G401 (cell line): ENCODE measurements at regions not wholly inside any gene's neighbourhood (a gene's known extent, or its start where the extent isn't known, plus 50 kb on each side); places are given as distances from the start of the nearest gene placed in this dataset.
"Not testable (repeated sequence)": the region's sequence is repeated elsewhere in the genome, so short reads cannot be mapped to it uniquely, and the experiment has no call there.

Experiments used
- DNase-seq: peaks from one replicate; pipeline ENCODE4 v3.0.0-alpha.2; 2015; ENCODE audit warnings: low spot score
- in situ Hi-C: cut with HindIII; loops from 2 replicates; pipeline ENCODE4 v1.10.0; 2016; ENCODE audit warnings: low sequenced_read_pairs, mixed read lengths

DNA sequence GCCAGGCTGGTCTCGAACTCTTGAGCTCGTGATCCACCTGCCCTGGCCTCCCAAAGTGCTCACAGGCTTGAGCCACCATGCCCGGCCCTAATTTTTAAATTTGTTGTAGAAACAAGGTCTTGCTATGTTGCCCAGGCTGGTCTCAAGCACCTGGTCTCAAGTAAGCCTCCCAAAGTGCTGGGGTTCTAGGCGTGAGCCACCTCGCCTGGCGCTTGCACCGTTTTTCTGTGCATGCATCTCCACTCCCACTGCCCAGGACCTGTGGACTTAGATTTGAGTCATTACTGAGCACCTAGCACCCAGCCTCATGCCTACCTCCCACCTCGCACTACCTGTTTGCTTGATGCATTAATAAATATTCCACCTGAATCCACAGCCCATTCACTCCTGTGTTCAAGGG is 1359.1 kb downstream of the CDH12 start:
- DNase-seq, in situ Hi-C loops: not testable (repeated sequence)

DNA sequence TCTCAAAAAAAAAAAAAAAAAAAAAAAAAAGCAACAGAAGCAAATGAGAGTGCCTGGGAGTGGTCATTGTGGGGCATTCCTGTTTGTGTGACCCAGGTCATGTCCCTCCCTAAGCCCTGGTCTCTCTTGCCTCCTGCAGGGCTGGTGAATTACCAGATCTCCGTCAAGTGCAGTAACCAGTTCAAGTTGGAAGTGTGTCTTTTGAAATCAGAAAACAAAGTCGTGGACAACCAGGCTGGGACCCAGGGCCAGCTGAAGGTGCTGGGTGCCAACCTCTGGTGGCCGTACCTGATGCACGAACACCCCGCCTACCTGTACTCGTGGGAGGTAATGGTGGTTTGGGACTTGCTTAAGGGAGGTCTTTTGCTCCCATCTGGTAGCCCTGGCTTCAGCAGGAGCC is 1362.0 kb downstream of the CDH12 start:
- in situ Hi-C loops, DNase-seq: not testable (repeated sequence)

DNA sequence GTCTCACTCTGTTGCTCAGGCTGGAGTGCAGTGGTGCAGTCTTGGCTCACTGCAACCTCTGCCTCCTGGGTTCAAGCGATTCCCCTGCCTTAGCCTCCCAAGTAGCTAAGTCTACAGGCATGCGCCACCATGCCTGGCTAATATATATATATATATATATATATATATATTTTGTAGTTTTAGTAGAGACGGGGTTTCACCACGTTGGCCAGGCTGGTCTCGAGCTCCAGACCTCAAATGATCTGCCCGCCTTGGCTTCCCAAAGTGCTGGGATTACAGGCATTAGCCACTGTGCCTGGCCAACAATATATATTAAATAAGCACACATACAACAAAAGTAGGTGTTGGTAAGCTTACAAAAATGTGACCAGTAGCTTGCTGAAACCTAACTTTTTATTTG is 1364.3 kb downstream of the CDH12 start:
- DNase-seq, in situ Hi-C loops: not testable (repeated sequence)

DNA sequence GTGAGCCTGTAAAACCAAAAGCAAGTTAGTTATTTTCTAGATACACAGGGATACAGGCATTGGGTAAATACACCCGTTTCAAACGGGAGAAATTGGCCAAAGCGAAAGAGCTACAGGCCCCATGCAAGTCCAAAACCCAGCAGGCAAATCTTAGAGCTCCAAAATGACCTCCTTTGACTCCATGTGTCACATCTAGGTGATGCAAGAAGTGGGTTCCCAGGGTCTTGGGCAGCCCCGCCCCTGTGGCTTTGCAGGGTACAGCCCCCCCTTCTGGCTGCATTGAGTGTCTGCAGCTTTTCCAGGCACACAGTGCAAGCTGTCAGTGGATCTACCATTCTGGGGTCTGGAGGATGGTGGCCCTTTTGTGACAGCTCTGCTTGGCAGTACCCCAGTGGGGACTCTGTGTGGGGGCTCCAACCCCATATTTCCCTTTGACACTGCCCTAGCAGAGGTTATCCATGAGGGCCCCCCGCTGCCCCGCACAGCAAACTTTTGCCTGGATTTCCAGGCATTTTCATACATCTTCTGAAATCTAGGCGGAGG is 1367.6 kb downstream of the CDH12 start:
- peak; percentile 16 for DNase-seq
- in situ Hi-C loops: not testable (repeated sequence)

DNA sequence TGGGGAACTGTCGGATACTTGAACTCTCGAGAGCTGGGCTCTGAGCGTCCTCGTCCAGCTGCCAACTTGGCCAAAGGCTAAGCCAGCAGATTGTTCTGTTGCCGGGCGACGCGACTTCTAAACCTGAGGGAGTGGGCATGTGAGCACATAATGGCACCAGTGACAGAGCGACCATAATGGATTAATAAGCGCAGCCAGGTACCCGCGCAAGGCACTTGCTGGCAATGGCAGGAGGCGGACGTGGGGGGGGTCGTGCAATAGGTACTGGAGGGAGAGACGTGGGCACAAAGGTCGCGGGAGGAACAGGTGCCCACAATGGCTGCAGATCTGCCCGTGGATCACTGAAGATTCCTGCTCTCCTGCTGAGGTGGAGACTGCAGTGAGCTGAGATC is 1368.7 kb downstream of the CDH12 start:
- in situ Hi-C loops, DNase-seq: not testable (repeated sequence)

DNA sequence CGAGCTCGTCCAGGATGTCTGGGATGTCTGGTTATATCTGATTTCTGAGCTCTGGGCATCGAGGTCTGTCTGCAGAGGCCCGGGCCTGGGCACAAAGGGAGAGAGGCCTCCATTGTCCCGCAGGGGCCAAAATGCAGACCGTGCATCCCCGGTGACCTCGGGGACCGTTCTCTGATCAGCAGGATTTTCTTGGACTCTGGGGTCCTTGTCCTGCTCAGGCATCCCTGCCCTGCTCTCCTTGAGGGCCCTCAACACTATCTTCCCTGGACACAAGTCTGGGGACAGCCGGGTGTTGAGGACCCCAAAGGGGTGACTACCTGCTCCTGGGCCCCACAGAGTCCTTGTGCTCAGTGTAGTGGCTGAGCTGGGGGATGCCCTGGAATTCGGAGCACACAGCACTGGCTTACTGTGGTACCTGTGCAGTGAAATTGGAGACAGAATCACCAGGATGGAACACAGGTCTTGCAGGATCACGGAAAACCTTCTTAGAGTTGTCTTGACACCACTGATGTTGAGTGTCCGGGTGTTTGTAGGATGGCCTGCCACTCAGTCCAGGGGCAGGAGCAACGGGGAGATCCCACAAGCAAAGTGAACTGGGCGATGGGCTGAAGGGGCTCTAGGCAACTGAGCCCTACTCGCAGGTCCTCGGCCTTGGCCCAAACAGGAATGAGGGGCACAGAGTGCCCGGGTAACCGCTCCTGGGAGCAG is 1369.2 kb downstream of the CDH12 start:
- in situ Hi-C loops, DNase-seq: not testable (repeated sequence)

DNA sequence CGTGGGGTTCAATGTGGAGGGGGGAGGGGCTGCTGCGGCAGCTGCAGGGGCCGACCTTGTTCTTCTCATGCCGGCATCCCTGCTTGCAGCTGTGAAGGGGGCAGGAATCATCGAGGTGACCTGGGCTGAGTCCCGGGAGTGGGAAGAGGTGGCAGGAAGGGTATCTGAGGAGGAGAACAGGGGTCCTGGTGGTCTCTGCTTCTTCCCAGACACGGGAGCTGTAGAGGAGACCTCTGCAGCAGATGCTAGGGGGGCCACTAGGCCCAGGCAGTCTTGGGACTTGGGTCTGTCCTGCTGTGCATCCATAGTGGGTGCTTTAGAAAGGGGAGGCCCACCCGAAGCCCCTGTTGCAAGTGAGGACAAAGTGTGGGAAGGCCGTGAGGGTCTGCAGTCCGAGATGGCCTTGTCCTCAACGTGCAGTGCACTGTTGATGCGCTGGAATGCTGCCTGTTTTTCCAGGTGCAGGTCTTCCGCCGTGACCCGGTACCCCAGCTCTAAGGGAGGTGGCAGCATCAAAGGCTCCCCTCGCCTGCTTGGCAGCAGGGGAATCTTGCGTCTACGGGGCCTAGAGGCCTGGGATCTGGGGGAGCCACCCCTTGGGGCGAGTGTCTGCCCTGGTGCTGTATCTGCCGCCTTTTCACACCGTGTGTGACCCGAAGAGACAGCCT is 1370.0 kb downstream of the CDH12 start:
- DNase-seq, in situ Hi-C loops: not testable (repeated sequence)

DNA sequence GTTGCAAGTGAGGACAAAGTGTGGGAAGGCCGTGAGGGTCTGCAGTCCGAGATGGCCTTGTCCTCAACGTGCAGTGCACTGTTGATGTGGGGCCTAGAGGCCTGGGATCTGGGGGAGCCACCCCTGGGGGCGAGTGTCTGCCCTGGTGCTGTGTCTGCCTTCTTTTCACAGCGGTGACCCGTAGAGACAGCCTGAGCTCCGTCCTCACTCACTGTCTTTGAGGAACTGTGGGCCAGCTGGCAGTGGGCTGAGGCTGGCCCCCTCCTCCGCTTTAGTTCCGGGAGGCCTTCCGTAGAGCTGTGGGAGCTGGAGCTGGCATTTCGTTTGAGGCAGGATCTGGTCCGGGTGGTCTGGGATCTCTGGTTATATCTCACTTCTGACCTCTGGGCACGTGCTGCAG is 1370.6 kb downstream of the CDH12 start:
- in situ Hi-C loops, DNase-seq: not testable (repeated sequence)

DNA sequence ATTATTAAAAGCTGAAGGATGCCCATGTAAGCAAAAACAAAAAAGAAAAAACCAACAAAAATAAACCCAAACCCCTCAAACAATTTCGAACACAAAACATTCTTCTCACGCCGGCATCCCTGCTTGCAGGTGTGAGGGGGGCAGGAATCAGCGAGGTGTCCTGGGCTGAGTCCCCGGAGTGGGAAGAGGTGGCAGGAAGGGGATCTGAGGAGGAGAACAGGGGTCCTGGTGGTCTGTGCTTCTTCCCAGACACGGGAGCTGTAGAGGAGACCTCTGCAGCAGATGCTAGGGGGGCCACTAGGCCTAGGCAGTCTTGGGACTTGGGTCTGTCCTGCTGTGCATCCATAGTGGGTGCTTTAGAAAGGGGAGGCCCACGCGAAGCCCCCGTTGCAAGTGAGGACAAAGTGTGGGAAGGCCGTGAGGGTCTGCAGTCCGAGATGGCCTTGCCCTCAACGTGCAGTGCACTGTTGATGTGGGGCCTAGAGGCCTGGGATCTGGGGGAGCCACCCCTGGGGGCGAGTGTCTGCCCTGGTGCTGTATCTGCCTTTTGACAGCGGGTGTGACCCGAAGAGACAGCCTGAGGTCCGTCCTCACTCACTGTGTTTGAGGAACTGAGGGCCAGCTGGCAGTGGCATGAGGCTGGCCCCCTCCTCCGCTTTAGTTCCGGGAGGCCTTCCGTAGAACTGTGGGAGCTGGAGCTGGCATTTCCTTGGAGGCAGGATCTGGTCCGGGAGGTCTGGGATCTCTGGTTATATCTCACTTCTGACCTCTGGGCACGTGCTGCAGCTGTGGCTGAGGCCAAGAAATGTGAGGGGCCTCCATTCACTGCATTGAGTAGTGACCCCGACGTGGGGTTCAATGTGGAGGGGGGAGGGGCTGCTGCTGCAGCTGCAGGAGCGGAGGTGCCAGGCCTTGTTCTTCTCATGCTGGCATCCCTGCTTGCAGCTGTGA is 1371.5 kb downstream of the CDH12 start:
- DNase-seq, in situ Hi-C loops: not testable (repeated sequence)

DNA sequence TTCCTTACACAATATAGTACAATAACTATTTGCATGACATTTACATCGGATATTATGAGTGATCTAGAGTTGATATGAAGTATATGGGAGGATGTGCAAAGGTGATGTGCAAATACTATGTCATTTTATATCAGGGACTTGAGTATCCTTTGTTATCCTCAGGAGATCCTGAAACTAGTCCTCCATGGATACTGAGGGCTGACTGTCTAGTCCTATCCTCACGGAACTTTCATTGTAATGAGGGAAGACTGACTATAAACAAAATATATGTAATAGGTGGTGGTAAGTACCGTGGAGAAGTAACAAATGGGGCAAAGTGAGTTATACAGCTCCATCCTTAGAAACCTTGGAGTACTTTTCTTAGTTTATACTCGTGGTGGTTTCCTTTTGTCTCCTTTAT is 1373.1 kb downstream of the CDH12 start:
- in situ Hi-C loops, DNase-seq: not testable (repeated sequence)

DNA sequence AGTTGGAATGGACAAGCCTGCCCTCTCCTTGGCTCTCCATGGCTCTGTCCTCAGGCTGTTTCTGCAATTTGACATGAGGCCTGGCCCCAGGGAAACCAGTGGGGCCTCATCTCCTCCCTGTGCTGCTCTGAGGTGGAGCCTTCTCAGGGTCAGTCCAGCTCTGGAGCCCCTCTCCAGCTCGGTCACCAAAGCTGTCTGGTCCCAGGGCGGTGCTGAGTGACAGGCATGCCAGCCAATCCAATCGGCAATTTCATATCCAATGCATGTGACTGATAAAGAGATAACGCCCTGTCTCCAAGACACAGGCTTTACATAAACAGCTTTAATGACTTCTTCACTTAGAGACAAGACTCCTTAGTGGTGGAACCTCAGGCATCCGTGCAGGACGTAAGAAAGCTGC is 1379.2 kb downstream of the CDH12 start:
- DNase-seq, in situ Hi-C loops: not testable (repeated sequence)

DNA sequence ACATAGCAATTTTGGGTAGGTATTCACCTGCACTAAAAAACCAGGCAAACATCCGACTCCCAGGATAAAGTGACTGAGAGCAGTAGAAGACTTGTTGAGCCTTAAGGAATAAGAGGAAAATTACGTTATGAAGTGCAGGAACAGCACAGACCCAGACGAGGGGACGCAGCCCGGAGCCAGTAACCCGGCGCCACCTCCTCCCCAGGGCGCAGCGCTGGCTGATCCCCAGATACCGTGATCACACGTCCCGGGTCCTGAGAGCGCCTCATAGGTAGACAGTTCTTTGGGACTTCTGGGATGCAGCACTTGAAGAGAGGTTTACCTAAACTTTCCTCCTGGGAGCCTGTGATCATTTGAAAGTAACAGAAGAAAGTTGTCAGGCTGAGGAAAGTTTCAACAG is 1379.7 kb downstream of the CDH12 start:
- DNase-seq, in situ Hi-C loops: not testable (repeated sequence)

DNA sequence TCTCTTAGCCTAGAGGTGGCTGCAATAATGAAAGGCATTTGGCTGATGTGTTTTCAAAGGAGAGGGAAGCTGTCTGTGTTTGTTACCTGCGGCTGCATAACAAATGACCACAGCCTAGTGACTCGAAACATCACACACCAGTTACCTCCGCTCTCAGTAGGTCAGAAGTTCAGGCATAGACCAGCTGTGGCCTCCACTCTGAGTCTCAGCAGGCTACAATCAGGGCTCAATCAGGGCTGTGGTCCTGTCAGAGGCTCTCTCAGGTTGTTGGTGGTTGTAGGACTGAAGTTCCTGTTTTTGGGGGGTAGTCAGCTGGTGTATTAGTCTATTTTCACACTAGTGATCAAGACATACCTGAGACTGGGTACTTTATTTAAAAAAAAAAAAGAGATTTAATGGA is 1381.5 kb downstream of the CDH12 start:
- DNase-seq, in situ Hi-C loops: not testable (repeated sequence)

DNA sequence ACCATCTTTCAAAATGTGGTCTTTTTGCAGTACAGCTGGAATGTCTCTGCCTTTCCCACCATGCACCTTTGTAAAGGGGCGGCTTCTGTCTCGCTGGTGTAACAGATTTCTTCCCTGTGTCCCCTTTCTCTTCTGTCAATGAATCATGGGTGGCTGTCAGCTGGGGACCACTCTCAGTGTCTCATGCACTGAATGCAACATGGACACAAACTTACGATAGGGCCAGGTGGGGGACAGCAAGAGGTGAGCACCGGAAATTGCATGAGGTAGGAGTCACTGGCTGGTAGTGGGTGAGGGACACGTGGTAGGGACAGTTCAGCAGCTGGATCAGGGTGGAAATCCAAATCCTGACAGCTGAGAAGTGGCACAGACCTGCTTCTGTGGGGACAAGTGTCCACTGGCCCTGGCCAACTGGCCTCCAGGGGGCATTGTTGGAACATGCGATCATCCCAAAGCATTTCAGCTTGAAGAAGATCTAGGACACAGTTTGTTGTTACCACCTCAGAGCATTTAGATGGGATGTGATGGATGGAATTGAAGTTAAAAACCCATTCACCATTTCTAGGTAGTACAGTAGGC is 1383.5 kb downstream of the CDH12 start:
- in situ Hi-C loops: not testable (repeated sequence)
- peak; percentile 20 for DNase-seq

DNA sequence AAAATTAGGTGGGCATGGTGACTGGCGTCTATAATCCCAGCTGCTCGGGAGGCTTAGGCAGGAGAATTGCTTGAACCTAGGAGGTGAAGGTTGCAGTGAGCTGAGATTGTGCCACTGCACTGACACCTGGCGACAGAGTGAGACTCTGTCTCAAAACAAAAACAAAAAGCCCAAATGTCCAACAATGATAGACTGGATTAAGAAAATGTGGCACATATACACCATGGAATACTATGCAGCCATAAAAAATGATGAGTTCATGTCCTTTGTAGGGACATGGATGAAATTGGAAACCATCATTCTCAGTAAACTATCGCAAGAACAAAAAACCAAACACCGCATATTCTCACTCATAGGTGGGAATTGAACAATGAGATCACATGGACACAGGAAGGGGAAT is 1385.6 kb downstream of the CDH12 start:
- in situ Hi-C loops, DNase-seq: not testable (repeated sequence)

DNA sequence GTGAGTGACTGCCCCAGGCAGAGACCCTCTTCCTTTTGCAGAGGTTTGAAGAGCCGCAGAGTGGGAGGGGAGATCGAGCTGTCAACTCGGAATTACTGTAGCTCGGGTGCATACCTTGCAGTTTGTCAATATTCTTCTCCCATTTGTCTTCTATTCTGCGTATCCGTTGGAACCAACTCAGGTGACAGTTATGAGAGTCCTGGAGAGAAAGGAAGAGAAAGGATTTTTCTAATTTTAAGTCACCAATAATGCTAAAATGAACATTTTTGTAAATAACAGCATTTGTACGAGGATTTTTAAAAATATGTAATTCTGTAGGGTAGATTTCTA is 1393.4 kb downstream of the CDH12 start:
- in situ Hi-C loops, DNase-seq: not testable (repeated sequence)

DNA sequence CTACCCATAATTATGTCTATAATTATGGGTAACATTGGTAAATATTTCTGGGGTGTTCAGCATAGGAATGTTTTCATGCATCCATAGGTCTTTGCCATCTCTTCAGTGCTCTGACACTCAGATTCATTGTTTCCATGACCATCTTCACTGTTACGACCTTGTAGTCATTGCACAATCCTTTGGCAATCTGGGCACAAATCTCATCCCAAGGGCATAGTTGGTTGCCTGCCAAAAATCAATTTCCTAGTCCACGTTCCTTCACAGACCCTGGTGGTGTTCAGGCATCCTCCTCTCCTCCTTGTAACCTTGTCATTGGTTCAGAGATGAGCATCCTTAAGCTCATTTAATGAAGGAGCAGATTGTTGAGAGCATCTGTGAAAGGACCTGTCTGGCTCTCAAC is 1400.7 kb downstream of the CDH12 start:
- peak; percentile 50 for DNase-seq
- in situ Hi-C loops: no loop called here

DNA sequence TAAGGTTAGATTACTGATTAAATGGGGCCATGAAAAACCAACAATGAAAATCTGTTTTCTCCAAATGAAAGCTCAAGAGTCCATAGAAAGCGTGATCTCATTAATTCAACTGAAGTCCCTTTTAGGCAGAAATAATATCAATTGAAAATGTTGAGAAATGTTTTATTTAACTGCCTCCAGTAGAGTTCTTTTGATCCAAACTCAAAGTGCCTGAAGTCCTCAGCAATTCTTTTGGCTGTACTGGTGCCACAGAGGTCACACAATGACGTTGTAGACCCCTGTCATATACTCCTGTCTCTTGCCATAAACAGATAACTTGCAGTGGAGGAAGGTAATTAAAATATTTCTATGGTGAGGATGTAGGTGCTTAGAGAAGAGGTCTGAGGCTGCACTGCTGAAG is 1420.5 kb downstream of the CDH12 start:
- in situ Hi-C loops: no loop called here
- no peak for DNase-seq

DNA sequence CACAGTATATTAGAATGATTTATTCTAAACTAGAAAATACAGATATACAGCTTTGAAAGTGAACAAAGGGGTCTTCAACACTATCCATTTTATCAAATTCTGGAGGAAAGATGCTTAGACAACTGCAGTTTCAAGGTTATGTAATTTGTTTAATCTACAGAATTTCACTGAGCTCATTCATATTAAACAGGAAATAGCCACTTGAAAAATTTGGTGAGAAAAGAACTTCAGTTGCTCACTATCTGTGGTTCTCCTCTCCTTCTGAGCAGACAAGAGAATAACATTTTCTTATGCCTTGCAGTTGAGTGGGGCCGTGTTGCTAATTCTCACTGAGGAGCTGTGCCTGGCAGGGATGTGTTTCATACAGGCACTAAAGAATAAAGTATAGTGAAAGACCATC is 1428.2 kb downstream of the CDH12 start:
- no peak for DNase-seq
- in situ Hi-C loops: no loop called here
